CD4-positive, alpha-beta T cell treated with Interleukin-15 for 4 hours (primary cell): ENCODE measurements at regions not wholly inside any gene's neighbourhood (a gene's known extent, or its start where the extent isn't known, plus 50 kb on each side); places are given as distances from the start of the nearest gene placed in this dataset.
"Not testable (repeated sequence)": the region's sequence is repeated elsewhere in the genome, so short reads cannot be mapped to it uniquely, and the experiment has no call there.

ENCODE experiments used
- DNase-seq: peaks from one replicate; pipeline ENCODE4 v3.0.0-alpha.2; 2020; ENCODE audit warnings: low spot score

- no peak for DNase-seq
Observed at GRCh38 chr3:75321060-75321459, 343.1 kb upstream of the FRG2C start.

- not testable (repeated sequence) for DNase-seq
Observed at GRCh38 chr3:75323936-75324335, 340.2 kb upstream of the FRG2C start.

GRCh38 chr3:75325716-75326115 is 338.4 kb upstream of the FRG2C start:
- no peak for DNase-seq

GRCh38 chr3:75327453-75327852 is 336.7 kb upstream of the FRG2C start:
- no peak for DNase-seq

GRCh38 chr3:75329476-75330097 is 334.5 kb upstream of the FRG2C start:
- DNase-seq: no peak

GRCh38 chr3:75330446-75330845 is 333.7 kb upstream of the FRG2C start:
- not testable (repeated sequence) for DNase-seq

- not testable (repeated sequence) for DNase-seq
Observed at GRCh38 chr3:75332090-75332489, 332.0 kb upstream of the FRG2C start.

GRCh38 chr3:75332794-75333193 is 331.3 kb upstream of the FRG2C start:
- no peak for DNase-seq

- no peak for DNase-seq
Observed at GRCh38 chr3:75334299-75334698, 329.8 kb upstream of the FRG2C start.

- no peak for DNase-seq
Observed at GRCh38 chr3:75337226-75337900, 326.8 kb upstream of the FRG2C start.

GRCh38 chr3:75338342-75338741 is 325.8 kb upstream of the FRG2C start:
- no peak for DNase-seq

- no peak for DNase-seq
Observed at GRCh38 chr3:75341324-75342067, 322.6 kb upstream of the FRG2C start.

GRCh38 chr3:75342425-75342824 is 321.7 kb upstream of the FRG2C start:
- no peak for DNase-seq

- DNase-seq: not testable (repeated sequence)
Observed at GRCh38 chr3:75350536-75350935, 313.6 kb upstream of the FRG2C start.

GRCh38 chr3:75362086-75362784 is 301.9 kb upstream of the FRG2C start:
- DNase-seq: not testable (repeated sequence)

GRCh38 chr3:75372964-75373363 is 291.2 kb upstream of the FRG2C start:
- DNase-seq: not testable (repeated sequence)

- not testable (repeated sequence) for DNase-seq
Observed at GRCh38 chr3:75379840-75380239, 284.3 kb upstream of the FRG2C start.

- no peak for DNase-seq
Observed at GRCh38 chr3:75380276-75380771, 283.8 kb upstream of the FRG2C start.

GRCh38 chr3:75384016-75384415 is 280.1 kb upstream of the FRG2C start:
- not testable (repeated sequence) for DNase-seq

GRCh38 chr3:75388486-75389124 is 275.5 kb upstream of the FRG2C start:
- DNase-seq: not testable (repeated sequence)

- DNase-seq: not testable (repeated sequence)
Observed at GRCh38 chr3:75393288-75393694, 270.8 kb upstream of the FRG2C start.

- DNase-seq: not testable (repeated sequence)
Observed at GRCh38 chr3:75394102-75394501, 270.0 kb upstream of the FRG2C start.
